ENCODE measurements at regions not wholly inside any gene's neighbourhood (a gene's known extent, or its start where the extent isn't known, plus 50 kb on each side); places are given as distances from the start of the nearest gene placed in this dataset.
A peak's percentile ranks its signal among the peaks of the same experiment; 100 is the strongest.

- TF ChIP-seq ZNF274 (IDR thresholded peaks at IDR 0.05; ENCODE audit: low read depth, low read length): no peak
- no peak for TF ChIP-seq SUZ12 (IDR thresholded peaks at IDR 0.05; ENCODE audit: extremely low read depth, insufficient read depth, insufficient read length)
- TF ChIP-seq YY1 (IDR thresholded peaks at IDR 0.05; ENCODE audit: insufficient read depth, insufficient read length): no peak
- no peaks in the 10 kb centered on the region for H3K27me3 ChIP-seq (ENCODE audit: insufficient read depth, insufficient read length)
- DNase-seq (ENCODE audit: low read depth, low spot score): no peak
- no peaks in the 10 kb centered on the region for H3K9me3 ChIP-seq (ENCODE audit: insufficient read depth, low read length)
- no peak overlapping the region for H3K9ac ChIP-seq (ENCODE audit: insufficient read length, low read depth)
- no peak overlapping the region for H3K4me3 ChIP-seq (ENCODE audit: insufficient read length, low read depth)
- H3K4me1 ChIP-seq (ENCODE audit: insufficient read depth, insufficient read length): no peaks in the 10 kb centered on the region
- H3K36me3 ChIP-seq (ENCODE audit: insufficient read depth, insufficient read length, low read length): no peaks in the 10 kb centered on the region
Measured at GRCh38 chr5:84506625-84507024, 121.9 kb upstream of the EDIL3 start.

DNA sequence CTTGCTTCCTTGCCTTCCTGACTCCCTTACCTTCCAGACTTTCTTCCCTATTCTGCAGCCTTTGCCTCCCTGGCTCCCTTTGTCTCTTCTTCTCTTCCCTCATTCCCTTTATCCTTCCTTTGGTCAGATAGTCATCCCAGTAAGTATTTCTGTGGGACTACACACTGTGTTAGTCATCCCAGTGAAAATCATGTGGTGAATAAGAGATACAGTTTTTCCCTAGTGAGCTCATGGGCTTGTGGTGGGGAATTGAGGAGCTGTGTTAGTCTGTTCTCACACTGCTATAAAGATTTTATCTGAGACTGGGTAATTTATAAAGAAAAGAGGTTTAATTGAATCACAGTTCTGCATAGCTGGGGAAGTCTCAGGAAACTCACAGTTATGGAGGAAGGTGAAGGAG lies 109.8 kb upstream of the EDIL3 start:
- DNase-seq (ENCODE audit: low read depth, low spot score): no peak
- no peaks in the 10 kb centered on the region for H3K9me3 ChIP-seq (ENCODE audit: insufficient read depth, low read length)
- no peaks in the 10 kb centered on the region for H3K36me3 ChIP-seq (ENCODE audit: insufficient read depth, insufficient read length, low read length)
- no peaks in the 10 kb centered on the region for H3K27me3 ChIP-seq (ENCODE audit: insufficient read depth, insufficient read length)
- no peak overlapping the region for H3K9ac ChIP-seq (ENCODE audit: insufficient read length, low read depth)
- TF ChIP-seq YY1 (IDR thresholded peaks at IDR 0.05; ENCODE audit: insufficient read depth, insufficient read length): no peak
- TF ChIP-seq ZNF274 (IDR thresholded peaks at IDR 0.05; ENCODE audit: low read depth, low read length): no peak
- TF ChIP-seq SUZ12 (IDR thresholded peaks at IDR 0.05; ENCODE audit: extremely low read depth, insufficient read depth, insufficient read length): no peak
- no peak overlapping the region for H3K4me3 ChIP-seq (ENCODE audit: insufficient read length, low read depth)
- no peaks in the 10 kb centered on the region for H3K4me1 ChIP-seq (ENCODE audit: insufficient read depth, insufficient read length)

DNA sequence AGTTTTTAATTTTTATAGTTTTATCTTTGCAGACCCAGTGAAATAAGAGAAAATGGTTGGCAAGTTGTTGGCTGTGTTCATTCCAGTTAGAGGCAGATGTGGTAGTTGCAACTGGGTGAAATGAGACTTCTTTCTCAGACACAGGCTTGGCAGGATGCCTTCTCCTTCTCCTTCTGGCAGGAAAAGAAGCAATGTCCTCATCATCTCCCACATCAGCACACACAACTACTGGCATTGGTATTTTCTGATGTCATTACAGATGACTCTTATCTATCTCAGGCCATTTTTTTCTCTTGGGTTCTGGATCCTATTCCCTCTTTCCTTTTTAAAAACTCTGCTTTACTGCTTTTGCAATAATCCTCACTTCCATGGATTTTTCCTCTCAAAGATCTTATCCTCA lies 103.3 kb upstream of the EDIL3 start:
- H3K36me3 ChIP-seq (ENCODE audit: insufficient read depth, insufficient read length, low read length): no peaks in the 10 kb centered on the region
- no peak for TF ChIP-seq ZNF274 (IDR thresholded peaks at IDR 0.05; ENCODE audit: low read depth, low read length)
- TF ChIP-seq SUZ12 (IDR thresholded peaks at IDR 0.05; ENCODE audit: extremely low read depth, insufficient read depth, insufficient read length): no peak
- no peak for TF ChIP-seq YY1 (IDR thresholded peaks at IDR 0.05; ENCODE audit: insufficient read depth, insufficient read length)
- no peaks in the 10 kb centered on the region for H3K4me1 ChIP-seq (ENCODE audit: insufficient read depth, insufficient read length)
- H3K4me3 ChIP-seq (ENCODE audit: insufficient read length, low read depth): no peak overlapping the region
- H3K9ac ChIP-seq (ENCODE audit: insufficient read length, low read depth): no peak overlapping the region
- DNase-seq (ENCODE audit: low read depth, low spot score): no peak
- H3K27me3 ChIP-seq (ENCODE audit: insufficient read depth, insufficient read length): no peaks in the 10 kb centered on the region
- H3K9me3 ChIP-seq (ENCODE audit: insufficient read depth, low read length): no peaks in the 10 kb centered on the region

- no peak for TF ChIP-seq YY1 (IDR thresholded peaks at IDR 0.05; ENCODE audit: insufficient read depth, insufficient read length)
- TF ChIP-seq ZNF274 (IDR thresholded peaks at IDR 0.05; ENCODE audit: low read depth, low read length): no peak
- TF ChIP-seq SUZ12 (IDR thresholded peaks at IDR 0.05; ENCODE audit: extremely low read depth, insufficient read depth, insufficient read length): no peak
Measured at GRCh38 chr5:84480873-84481637, 96.4 kb upstream of the EDIL3 start.

DNA sequence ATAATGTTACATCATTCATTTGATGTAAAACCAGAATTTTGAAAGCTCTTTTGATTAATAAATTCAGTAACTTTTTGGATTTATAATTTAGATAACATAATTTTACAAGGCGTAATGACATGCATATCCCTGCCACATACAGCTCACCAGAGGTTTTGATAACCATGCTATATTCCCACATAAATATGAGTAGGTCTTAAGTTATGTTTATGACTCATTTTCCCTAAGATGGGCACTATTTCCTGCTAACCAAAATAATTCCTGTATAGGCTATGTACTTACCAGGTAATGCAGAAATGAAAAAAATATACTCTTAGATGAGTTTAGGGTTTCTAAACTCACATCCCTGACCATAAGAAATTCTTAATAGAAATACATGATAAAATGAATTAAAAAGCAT lies 93.9 kb upstream of the EDIL3 start:
- no peak overlapping the region for H3K4me3 ChIP-seq (ENCODE audit: insufficient read length, low read depth)
- no peaks in the 10 kb centered on the region for H3K9me3 ChIP-seq (ENCODE audit: insufficient read depth, low read length)
- no peaks in the 10 kb centered on the region for H3K4me1 ChIP-seq (ENCODE audit: insufficient read depth, insufficient read length)
- DNase-seq (ENCODE audit: low read depth, low spot score): no peak
- no peaks in the 10 kb centered on the region for H3K36me3 ChIP-seq (ENCODE audit: insufficient read depth, insufficient read length, low read length)
- no peaks in the 10 kb centered on the region for H3K27me3 ChIP-seq (ENCODE audit: insufficient read depth, insufficient read length)
- H3K9ac ChIP-seq (ENCODE audit: insufficient read length, low read depth): no peak overlapping the region
- TF ChIP-seq ZNF274 (IDR thresholded peaks at IDR 0.05; ENCODE audit: low read depth, low read length): no peak
- no peak for TF ChIP-seq YY1 (IDR thresholded peaks at IDR 0.05; ENCODE audit: insufficient read depth, insufficient read length)
- no peak for TF ChIP-seq SUZ12 (IDR thresholded peaks at IDR 0.05; ENCODE audit: extremely low read depth, insufficient read depth, insufficient read length)

More at GRCh38 chr5:84480873-84481637, 96.4 kb upstream of the EDIL3 start:
- DNase-seq (ENCODE audit: low read depth, low spot score): peak; percentile 16
- H3K36me3 ChIP-seq (ENCODE audit: insufficient read depth, insufficient read length, low read length): no peaks in the 10 kb centered on the region
- H3K9ac ChIP-seq (ENCODE audit: insufficient read length, low read depth): no peak overlapping the region
- no peaks in the 10 kb centered on the region for H3K9me3 ChIP-seq (ENCODE audit: insufficient read depth, low read length)
- H3K4me1 ChIP-seq (ENCODE audit: insufficient read depth, insufficient read length): no peaks in the 10 kb centered on the region
- no peak overlapping the region for H3K4me3 ChIP-seq (ENCODE audit: insufficient read length, low read depth)
- H3K27me3 ChIP-seq (ENCODE audit: insufficient read depth, insufficient read length): no peaks in the 10 kb centered on the region

GRCh38 chr5:84477485-84477884 lies 92.8 kb upstream of the EDIL3 start:
- no peak overlapping the region for H3K4me3 ChIP-seq (ENCODE audit: insufficient read length, low read depth)
- no peaks in the 10 kb centered on the region for H3K27me3 ChIP-seq (ENCODE audit: insufficient read depth, insufficient read length)
- no peak overlapping the region for H3K9ac ChIP-seq (ENCODE audit: insufficient read length, low read depth)
- no peaks in the 10 kb centered on the region for H3K9me3 ChIP-seq (ENCODE audit: insufficient read depth, low read length)
- no peaks in the 10 kb centered on the region for H3K4me1 ChIP-seq (ENCODE audit: insufficient read depth, insufficient read length)
- H3K36me3 ChIP-seq (ENCODE audit: insufficient read depth, insufficient read length, low read length): no peaks in the 10 kb centered on the region
- DNase-seq (ENCODE audit: low read depth, low spot score): no peak
- TF ChIP-seq ZNF274 (IDR thresholded peaks at IDR 0.05; ENCODE audit: low read depth, low read length) (no peak), YY1 (IDR thresholded peaks at IDR 0.05; ENCODE audit: insufficient read depth, insufficient read length) (no peak), SUZ12 (IDR thresholded peaks at IDR 0.05; ENCODE audit: extremely low read depth, insufficient read depth, insufficient read length) (no peak)

DNA sequence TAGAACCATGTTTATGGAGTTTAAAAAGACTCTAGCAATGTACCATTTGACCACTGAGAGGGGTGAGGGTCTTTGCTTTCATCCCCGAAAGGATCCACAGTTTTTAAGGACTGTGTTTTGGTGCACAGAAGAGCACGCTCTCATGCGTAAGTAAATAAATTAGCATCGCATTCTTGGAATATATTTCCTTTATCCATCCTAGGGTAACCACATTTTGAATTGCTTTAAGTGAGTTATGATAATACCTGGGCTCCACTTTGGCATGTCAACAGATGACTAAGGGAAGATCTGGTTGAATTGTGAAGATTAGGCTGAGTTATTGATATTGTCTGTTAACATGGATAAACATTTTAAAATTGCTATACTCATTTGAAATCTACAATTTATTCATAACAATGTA lies 89.4 kb upstream of the EDIL3 start:
- no peaks in the 10 kb centered on the region for H3K36me3 ChIP-seq (ENCODE audit: insufficient read depth, insufficient read length, low read length)
- no peak overlapping the region for H3K9ac ChIP-seq (ENCODE audit: insufficient read length, low read depth)
- no peaks in the 10 kb centered on the region for H3K9me3 ChIP-seq (ENCODE audit: insufficient read depth, low read length)
- H3K4me3 ChIP-seq (ENCODE audit: insufficient read length, low read depth): no peak overlapping the region
- no peaks in the 10 kb centered on the region for H3K27me3 ChIP-seq (ENCODE audit: insufficient read depth, insufficient read length)
- no peaks in the 10 kb centered on the region for H3K4me1 ChIP-seq (ENCODE audit: insufficient read depth, insufficient read length)
- no peak for DNase-seq (ENCODE audit: low read depth, low spot score)
- TF ChIP-seq SUZ12 (IDR thresholded peaks at IDR 0.05; ENCODE audit: extremely low read depth, insufficient read depth, insufficient read length) (no peak), YY1 (IDR thresholded peaks at IDR 0.05; ENCODE audit: insufficient read depth, insufficient read length) (no peak)
